ENCODE measurements at regions not wholly inside any gene's neighbourhood (a gene's known extent, or its start where the extent isn't known, plus 50 kb on each side); places are given as distances from the start of the nearest gene placed in this dataset.

DNA sequence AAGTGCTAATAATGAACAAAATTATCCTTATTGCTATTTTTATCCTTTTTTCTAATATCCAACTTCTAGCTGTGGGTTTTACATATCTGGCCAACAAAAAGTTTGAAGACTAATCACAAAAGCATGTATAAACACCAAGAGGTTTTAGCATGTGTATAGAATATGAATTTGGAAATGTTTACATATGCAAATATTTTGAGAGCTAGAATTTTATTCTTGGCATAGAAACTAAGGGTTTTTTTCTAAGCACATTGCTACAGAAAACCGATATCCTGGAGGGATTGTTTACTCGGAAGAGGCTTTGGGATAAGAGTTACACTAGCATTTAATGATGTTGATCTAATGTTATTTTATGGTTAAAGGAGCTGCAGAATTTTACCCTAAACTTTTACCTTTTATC is 392.1 kb downstream of the EFNB2 start:
- intact Hi-C loops (cut with DNase I) = no loop called here
- Histone ChIP-seq H3K27ac (no peak overlapping the region), H3K4me1 (peaks cover 36% of the 10 kb centered on the region), H3K4me3 (no peak overlapping the region), H3K9me3 (no peaks in the 10 kb centered on the region), H3K27me3 (no peaks in the 10 kb centered on the region), H3K36me3 (replicated peaks in 1 of 2; ENCODE audit: insufficient read depth in 1 of 2, low read depth in 2 of 2) (no peaks in the 10 kb centered on the region)
- WGBS, 2 donors = 33 to 43% methylated on average over 2 of the region's 2 CpGs
- TF ChIP-seq, protein P1, sequence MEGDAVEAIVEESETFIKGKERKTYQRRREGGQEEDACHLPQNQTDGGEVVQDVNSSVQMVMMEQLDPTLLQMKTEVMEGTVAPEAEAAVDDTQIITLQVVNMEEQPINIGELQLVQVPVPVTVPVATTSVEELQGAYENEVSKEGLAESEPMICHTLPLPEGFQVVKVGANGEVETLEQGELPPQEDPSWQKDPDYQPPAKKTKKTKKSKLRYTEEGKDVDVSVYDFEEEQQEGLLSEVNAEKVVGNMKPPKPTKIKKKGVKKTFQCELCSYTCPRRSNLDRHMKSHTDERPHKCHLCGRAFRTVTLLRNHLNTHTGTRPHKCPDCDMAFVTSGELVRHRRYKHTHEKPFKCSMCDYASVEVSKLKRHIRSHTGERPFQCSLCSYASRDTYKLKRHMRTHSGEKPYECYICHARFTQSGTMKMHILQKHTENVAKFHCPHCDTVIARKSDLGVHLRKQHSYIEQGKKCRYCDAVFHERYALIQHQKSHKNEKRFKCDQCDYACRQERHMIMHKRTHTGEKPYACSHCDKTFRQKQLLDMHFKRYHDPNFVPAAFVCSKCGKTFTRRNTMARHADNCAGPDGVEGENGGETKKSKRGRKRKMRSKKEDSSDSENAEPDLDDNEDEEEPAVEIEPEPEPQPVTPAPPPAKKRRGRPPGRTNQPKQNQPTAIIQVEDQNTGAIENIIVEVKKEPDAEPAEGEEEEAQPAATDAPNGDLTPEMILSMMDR (IDR thresholded peaks at IDR 0.05) = no peak
- no peak for TF ChIP-seq POLR2A (IDR thresholded peaks at IDR 0.05)
- ATAC-seq (no peak), DNase-seq (no peak)

DNA sequence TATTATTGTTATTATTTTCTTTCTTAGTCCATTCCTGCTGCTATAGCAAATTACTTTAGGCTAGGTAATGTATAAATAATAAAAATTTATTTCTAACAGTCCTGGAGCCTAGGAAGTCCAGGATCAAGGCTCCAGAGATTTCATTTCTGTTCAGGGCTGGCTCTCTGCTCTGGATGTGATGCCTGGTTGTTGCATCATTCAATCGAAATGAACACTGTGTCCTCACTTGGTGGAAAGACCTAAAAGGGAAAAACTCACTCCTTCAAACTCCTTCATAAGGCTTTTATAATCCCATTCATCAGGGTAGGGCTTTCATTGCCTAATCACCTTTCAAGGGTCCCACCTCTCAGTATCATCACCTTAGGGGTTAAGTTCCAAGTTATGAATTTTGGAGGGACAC is 395.0 kb downstream of the EFNB2 start:
- WGBS, 2 donors = 80 to 88% methylated on average over 1 of the region's 1 CpG
- TF ChIP-seq, protein P1 (IDR thresholded peaks at IDR 0.05) = no peak
- no peak for TF ChIP-seq POLR2A (IDR thresholded peaks at IDR 0.05)
- no peaks in the 10 kb centered on the region for H3K36me3 ChIP-seq (replicated peaks in 1 of 2; ENCODE audit: insufficient read depth in 1 of 2, low read depth in 2 of 2)
- DNase-seq (no peak), ATAC-seq (no peak)
- no peak overlapping the region for H3K4me3 ChIP-seq
- H3K4me1 ChIP-seq = peaks cover 21% of the 10 kb centered on the region
- intact Hi-C loops (cut with DNase I) = no loop called here
- no peaks in the 10 kb centered on the region for H3K9me3 ChIP-seq
- no peak overlapping the region for H3K27ac ChIP-seq
- no peaks in the 10 kb centered on the region for H3K27me3 ChIP-seq

DNA sequence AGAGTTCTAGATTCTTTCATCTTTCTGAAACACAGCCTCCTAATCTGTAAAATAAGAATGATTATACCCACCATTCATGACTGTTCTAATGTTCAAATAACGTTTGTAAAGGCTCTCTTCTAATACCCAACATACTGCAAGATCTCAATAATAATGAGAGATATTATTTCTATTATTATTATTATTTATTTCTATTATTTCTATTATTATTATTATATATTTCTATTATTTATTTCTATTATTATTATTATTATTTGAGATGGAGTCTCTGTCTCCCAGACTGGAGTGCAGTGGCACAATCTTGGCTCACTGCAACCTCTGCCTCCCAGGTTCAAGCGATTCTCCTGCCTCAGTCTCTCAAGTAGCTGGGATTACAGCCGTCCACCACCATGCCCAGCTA is 395.5 kb downstream of the EFNB2 start:
- no peak for ATAC-seq
- no peak overlapping the region for H3K4me3 ChIP-seq
- no peaks in the 10 kb centered on the region for H3K9me3 ChIP-seq
- DNase-seq = no peak
- no peaks in the 10 kb centered on the region for H3K36me3 ChIP-seq (replicated peaks in 1 of 2; ENCODE audit: insufficient read depth in 1 of 2, low read depth in 2 of 2)
- 84 to 86% methylated on average over 3 of the region's 3 CpGs for WGBS, 2 donors
- peaks cover 16% of the 10 kb centered on the region for H3K4me1 ChIP-seq
- H3K27me3 ChIP-seq = no peaks in the 10 kb centered on the region
- intact Hi-C loops (cut with DNase I) = no loop called here
- no peak overlapping the region for H3K27ac ChIP-seq
- TF ChIP-seq POLR2A (IDR thresholded peaks at IDR 0.05) = no peak
- TF ChIP-seq, protein P1 (IDR thresholded peaks at IDR 0.05) = no peak

DNA sequence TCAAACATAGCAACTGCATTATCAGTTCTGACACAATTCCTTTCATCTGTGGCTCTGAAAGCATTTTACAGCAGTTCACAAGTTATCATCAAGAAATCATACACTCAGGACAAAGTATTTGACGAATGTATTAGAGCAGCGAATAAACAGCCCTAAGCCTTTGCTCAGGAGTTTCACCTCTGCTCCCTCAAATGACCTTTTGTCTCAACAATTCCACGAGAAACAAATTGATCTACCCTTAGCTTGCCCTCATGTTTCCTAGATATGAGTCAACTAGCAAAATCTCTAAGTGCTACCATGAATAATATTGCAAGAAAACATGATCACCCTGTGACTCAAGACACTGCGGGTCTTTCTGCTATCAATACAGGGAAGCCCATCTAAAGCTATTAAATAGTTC is 396.1 kb downstream of the EFNB2 start:
- intact Hi-C loops (cut with DNase I) = no loop called here
- Histone ChIP-seq H3K27me3 (no peaks in the 10 kb centered on the region), H3K4me1 (peaks cover 10% of the 10 kb centered on the region), H3K4me3 (no peak overlapping the region), H3K9me3 (no peaks in the 10 kb centered on the region), H3K36me3 (replicated peaks in 1 of 2; ENCODE audit: insufficient read depth in 1 of 2, low read depth in 2 of 2) (no peaks in the 10 kb centered on the region), H3K27ac (no peak overlapping the region)
- no peak for TF ChIP-seq POLR2A (IDR thresholded peaks at IDR 0.05)
- TF ChIP-seq, protein P1 (IDR thresholded peaks at IDR 0.05) = no peak
- WGBS, 2 donors = 53 to 60% methylated on average over 4 of the region's 4 CpGs
- ATAC-seq = no peak
- DNase-seq = no peak

DNA sequence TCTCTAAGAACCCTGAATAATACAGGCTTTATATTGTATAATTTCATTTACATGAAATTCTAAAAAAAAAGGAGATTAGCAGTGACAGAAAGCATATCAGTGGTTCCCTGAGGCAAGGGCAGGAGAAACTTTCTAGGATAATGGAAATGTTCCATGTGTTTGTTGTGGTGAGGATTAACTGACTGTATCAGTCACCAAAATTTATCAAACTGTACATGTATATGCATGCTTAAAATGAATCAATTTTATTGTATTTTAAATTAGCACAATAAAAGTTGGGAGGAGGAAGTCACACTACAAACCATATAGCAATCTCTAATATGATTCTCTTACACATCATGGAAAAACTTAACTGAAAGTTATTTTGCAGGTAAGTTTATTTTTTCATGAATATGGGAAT is 396.8 kb downstream of the EFNB2 start:
- Histone ChIP-seq H3K27me3 (no peaks in the 10 kb centered on the region), H3K4me3 (no peak overlapping the region), H3K9me3 (no peaks in the 10 kb centered on the region), H3K4me1 (peaks cover 5% of the 10 kb centered on the region), H3K27ac (no peak overlapping the region), H3K36me3 (replicated peaks in 1 of 2; ENCODE audit: insufficient read depth in 1 of 2, low read depth in 2 of 2) (no peaks in the 10 kb centered on the region)
- no peak for TF ChIP-seq POLR2A (IDR thresholded peaks at IDR 0.05)
- TF ChIP-seq, protein P1 (IDR thresholded peaks at IDR 0.05) = no peak
- intact Hi-C loops (cut with DNase I) = no loop called here
- ATAC-seq = no peak
- DNase-seq = no peak
